ENCODE measurements at regions not wholly inside any gene's neighbourhood (a gene's known extent, or its start where the extent isn't known, plus 50 kb on each side); places are given as distances from the start of the nearest gene placed in this dataset.

GRCh38 chr18:57983965-57984364 is 60.1 kb upstream of the NEDD4L start:
- no peak overlapping the region for H2AK5ac ChIP-seq (ENCODE audit: insufficient read length, low read length)
- no peak overlapping the region for H3K14ac ChIP-seq (ENCODE audit: insufficient read depth, low read length)
- H3K27ac Mint-ChIP-seq, result no peak overlapping the region
- no peak overlapping the region for H3K9ac ChIP-seq (ENCODE audit: extremely low read depth, insufficient read length, low read length)
- H3K4ac ChIP-seq (ENCODE audit: low read depth, low read length), result no peak overlapping the region
- no peak overlapping the region for H2BK12ac ChIP-seq (ENCODE audit: insufficient read length, low read depth, low read length)
- no peak overlapping the region for H2BK5ac ChIP-seq (ENCODE audit: insufficient read length, low read length)
- DNase-seq, result no peak
- no peak overlapping the region for H3K27ac ChIP-seq (ENCODE audit: insufficient read length, low read depth, low read length)
- H3K9me3 ChIP-seq (ENCODE audit: control insufficient read depth, low read depth, low read length), result no peaks in the 10 kb centered on the region
- no peaks in the 10 kb centered on the region for H3K79me1 ChIP-seq (ENCODE audit: insufficient read depth, low read depth, low read length, poor library complexity, severe bottlenecking)
- H3K56ac ChIP-seq (ENCODE audit: insufficient read length, low read depth, low read length), result no peak overlapping the region
- H2AFZ ChIP-seq (ENCODE audit: low read length), result no peak overlapping the region
- TF ChIP-seq CTCF (conservative IDR thresholded peaks at IDR 0.05), result no peak
- H4K8ac ChIP-seq (replicated peaks; ENCODE audit: insufficient read length, low read depth, low read length), result no peak overlapping the region
- H4K5ac ChIP-seq (ENCODE audit: insufficient read length, low read depth, low read length), result no peak overlapping the region
- H3K23ac ChIP-seq (ENCODE audit: insufficient read length, low read depth, low read length), result no peak overlapping the region
- H3K79me2 ChIP-seq (ENCODE audit: insufficient read depth, low read length), result no peaks in the 10 kb centered on the region
- H3K4me1 Mint-ChIP-seq, result peaks cover 18 to 19% of the 10 kb centered on the region in 2 experiments
- H4K91ac ChIP-seq (ENCODE audit: insufficient read length, low read depth, low read length), result no peak overlapping the region
- H3K27me3 ChIP-seq (ENCODE audit: insufficient read depth, low read length), result no peaks in the 10 kb centered on the region; the same call in 1 of the 2 replicates
- H3K36me3 Mint-ChIP-seq (ENCODE audit: insufficient read depth in 1 of 3, low read depth in 3 of 3), result no peaks in the 10 kb centered on the region
- H3K27me3 Mint-ChIP-seq (ENCODE audit: low read depth), result peaks cover 6% of the 10 kb centered on the region
- no peaks in the 10 kb centered on the region for H3K23me2 ChIP-seq (ENCODE audit: insufficient read length, low read depth, low read length, poor library complexity, severe bottlenecking)
- no peaks in the 10 kb centered on the region for H3K9me3 Mint-ChIP-seq
- H3K4me2 ChIP-seq (ENCODE audit: insufficient read depth, insufficient read length, low read length), result no peak overlapping the region
- H4K20me1 ChIP-seq (ENCODE audit: control insufficient read depth, insufficient read depth, insufficient read length), result no peaks in the 10 kb centered on the region
- no peak overlapping the region for H2BK120ac ChIP-seq (ENCODE audit: low read depth, low read length, poor library complexity, severe bottlenecking)
- H3K18ac ChIP-seq (ENCODE audit: insufficient read length, low read depth, low read length), result no peak overlapping the region
- H2BK20ac ChIP-seq (ENCODE audit: low read depth, low read length, poor library complexity, severe bottlenecking), result no peak overlapping the region
- no peak overlapping the region for H2BK15ac ChIP-seq (ENCODE audit: low read depth, low read length)
- no peak overlapping the region for H3T11ph ChIP-seq (ENCODE audit: low read length)
- H3K4me3 Mint-ChIP-seq, result no peak overlapping the region
- H3K4me1 ChIP-seq (ENCODE audit: insufficient read depth, low read length), result peaks cover 3% of the 10 kb centered on the region; the same call in 1 of the 2 replicates
- 100% methylated on average over 1 of the region's 3 CpGs for WGBS (ENCODE audit: extremely low coverage, insufficient read length, low lambda C conversion rate)

All from H9 (cell line).